Natural killer cell treated with Interleukin-12 subunit alpha and Interleukin-12 subunit beta and Interleukin-15 and Interleukin-18, amount 100 ng/mL, for 72 hours (primary cell): ENCODE measurements at regions not wholly inside any gene's neighbourhood (a gene's known extent, or its start where the extent isn't known, plus 50 kb on each side); places are given as distances from the start of the nearest gene placed in this dataset.
"Not testable (repeated sequence)": the region's sequence is repeated elsewhere in the genome, so short reads cannot be mapped to it uniquely, and the experiment has no call there.

Source experiments
- ATAC-seq, 2 donors: fragments of 150-1000 bp; cut with Tn5 transposase in 1 of 2; sonication (Bioruptor Pico), chemical (Tn5 transposase) in 1 of 2; 2 replicates each; pipeline ENCODE4 v1.10.0; 2021
- DNase-seq: peaks from one replicate; pipeline ENCODE4 v3.0.0; 2022; ENCODE audit warnings: low spot score
- H3K27ac Mint-ChIP-seq, 2 donors: 1 replicate in 1 of 2; 2 replicates in 1 of 2; pipeline ENCODE4 v1.8.0; 2022; ENCODE audit warnings: mixed read lengths in 2 of 2, mild to moderate bottlenecking in 1 of 2, moderate library complexity in 1 of 2
- H3K27me3 Mint-ChIP-seq, 2 donors: 1 replicate in 1 of 2; 2 replicates in 1 of 2; pipeline ENCODE4 v1.8.0; 2022; ENCODE audit warnings: mixed read lengths in 2 of 2
- H3K36me3 Mint-ChIP-seq: one replicate; pipeline ENCODE4 v1.8.0; 2022; ENCODE audit warnings: mixed read lengths
- H3K4me1 Mint-ChIP-seq, 2 donors: 1 replicate in 1 of 2; 2 replicates in 1 of 2; pipeline ENCODE4 v1.8.0; 2022; ENCODE audit warnings: low read depth in 2 of 2, mixed read lengths in 2 of 2, mild to moderate bottlenecking in 1 of 2
- H3K4me3 Mint-ChIP-seq: one replicate; pipeline ENCODE4 v1.8.0; 2022; ENCODE audit warnings: mixed read lengths
- H3K9me3 Mint-ChIP-seq: 2 replicates; pipeline ENCODE4 v1.8.0; 2022; ENCODE audit warnings: mixed read lengths

GRCh38 chr19:31002518-31003244 lies 346.6 kb downstream of the TSHZ3 start:
- Mint-ChIP-seq H3K9me3 (no peaks in the 10 kb centered on the region), H3K27ac (no peak overlapping the region), H3K4me1 (no peaks in the 10 kb centered on the region), H3K4me3 (no peak overlapping the region), H3K27me3 (peaks cover 8 to 20% of the 10 kb centered on the region in 2 donors), H3K36me3 (no peaks in the 10 kb centered on the region)
- ATAC-seq (no peak), DNase-seq (no peak)

- Mint-ChIP-seq H3K36me3 (no peaks in the 10 kb centered on the region), H3K4me3 (no peak overlapping the region), H3K4me1 (no peaks in the 10 kb centered on the region), H3K27ac (no peak overlapping the region), H3K27me3 (peaks cover 8 to 20% of the 10 kb centered on the region in 2 donors), H3K9me3 (no peaks in the 10 kb centered on the region)
- ATAC-seq (no peak), DNase-seq (no peak)
Observed at GRCh38 chr19:31001991-31002390, 347.2 kb downstream of the TSHZ3 start.

GRCh38 chr19:31000913-31001312 lies 348.3 kb downstream of the TSHZ3 start:
- ATAC-seq (no peak), DNase-seq (no peak)
- peaks cover 8 to 15% of the 10 kb centered on the region in 2 donors for H3K27me3 Mint-ChIP-seq
- no peak overlapping the region for H3K27ac Mint-ChIP-seq
- H3K4me3 Mint-ChIP-seq = no peak overlapping the region
- no peaks in the 10 kb centered on the region for H3K4me1 Mint-ChIP-seq
- no peaks in the 10 kb centered on the region for H3K36me3 Mint-ChIP-seq
- no peaks in the 10 kb centered on the region for H3K9me3 Mint-ChIP-seq

- H3K4me3 Mint-ChIP-seq = no peak overlapping the region
- H3K9me3 Mint-ChIP-seq = no peaks in the 10 kb centered on the region
- ATAC-seq (no peak), DNase-seq (no peak)
- H3K4me1 Mint-ChIP-seq = no peaks in the 10 kb centered on the region
- no peaks in the 10 kb centered on the region for H3K36me3 Mint-ChIP-seq
- no peak overlapping the region for H3K27ac Mint-ChIP-seq
- H3K27me3 Mint-ChIP-seq = peaks cover 8 to 15% of the 10 kb centered on the region in 2 donors
Observed at GRCh38 chr19:30999726-31000125, 349.5 kb downstream of the TSHZ3 start.

GRCh38 chr19:30997222-30997621 lies 352.0 kb downstream of the TSHZ3 start:
- Mint-ChIP-seq H3K9me3 (no peaks in the 10 kb centered on the region), H3K4me1 (no peaks in the 10 kb centered on the region), H3K36me3 (no peaks in the 10 kb centered on the region), H3K4me3 (no peak overlapping the region), H3K27ac (no peak overlapping the region), H3K27me3 (peaks cover 12 to 15% of the 10 kb centered on the region in 2 donors)
- DNase-seq (no peak), ATAC-seq (no peak)

GRCh38 chr19:30978639-30979038 lies 370.6 kb downstream of the TSHZ3 start:
- H3K9me3 Mint-ChIP-seq = no peaks in the 10 kb centered on the region
- no peak overlapping the region for H3K27ac Mint-ChIP-seq
- no peak for ATAC-seq

GRCh38 chr19:30969591-30969990 lies 379.6 kb downstream of the TSHZ3 start:
- Mint-ChIP-seq H3K27ac (no peak overlapping the region), H3K9me3 (no peaks in the 10 kb centered on the region), H3K36me3 (no peaks in the 10 kb centered on the region), H3K4me1 (no peaks in the 10 kb centered on the region), H3K27me3 (peaks cover 11 to 45% of the 10 kb centered on the region in 2 donors), H3K4me3 (no peak overlapping the region)
- no peak for ATAC-seq
- no peak for DNase-seq

More at GRCh38 chr19:30978639-30979038, 370.6 kb downstream of the TSHZ3 start:
- H3K36me3 Mint-ChIP-seq = peaks cover 6% of the 10 kb centered on the region
- no peak overlapping the region for H3K4me3 Mint-ChIP-seq
- peaks cover 11 to 16% of the 10 kb centered on the region in 2 donors for H3K27me3 Mint-ChIP-seq
- no peak for DNase-seq
- H3K4me1 Mint-ChIP-seq = no peaks in the 10 kb centered on the region

- DNase-seq (no peak), ATAC-seq (no peak)
- Mint-ChIP-seq H3K27ac (no peak overlapping the region), H3K27me3 (peaks cover 7 to 39% of the 10 kb centered on the region in 2 donors), H3K4me3 (no peak overlapping the region), H3K4me1 (no peaks in the 10 kb centered on the region), H3K36me3 (no peaks in the 10 kb centered on the region), H3K9me3 (no peaks in the 10 kb centered on the region)
Observed at GRCh38 chr19:30968841-30969399, 380.3 kb downstream of the TSHZ3 start.

GRCh38 chr19:30968210-30968609 lies 381.0 kb downstream of the TSHZ3 start:
- Mint-ChIP-seq H3K27ac (no peak overlapping the region), H3K36me3 (no peaks in the 10 kb centered on the region), H3K9me3 (no peaks in the 10 kb centered on the region), H3K4me1 (no peaks in the 10 kb centered on the region), H3K27me3 (peaks cover 6 to 37% of the 10 kb centered on the region in 2 donors), H3K4me3 (no peak overlapping the region)
- no peak for ATAC-seq
- no peak for DNase-seq

GRCh38 chr19:30966486-30966885 lies 382.8 kb downstream of the TSHZ3 start:
- H3K27me3 Mint-ChIP-seq = peaks cover 4 to 30% of the 10 kb centered on the region in 2 donors
- H3K4me1 Mint-ChIP-seq = no peaks in the 10 kb centered on the region
- no peak overlapping the region for H3K27ac Mint-ChIP-seq
- no peaks in the 10 kb centered on the region for H3K36me3 Mint-ChIP-seq
- DNase-seq (no peak), ATAC-seq (no peak)
- no peak overlapping the region for H3K4me3 Mint-ChIP-seq
- no peaks in the 10 kb centered on the region for H3K9me3 Mint-ChIP-seq

- no peaks in the 10 kb centered on the region for H3K36me3 Mint-ChIP-seq
- no peaks in the 10 kb centered on the region for H3K4me1 Mint-ChIP-seq
- no peak for ATAC-seq
- peaks cover 15 to 18% of the 10 kb centered on the region in 2 donors for H3K27me3 Mint-ChIP-seq
- no peak overlapping the region for H3K27ac Mint-ChIP-seq
- no peak overlapping the region for H3K4me3 Mint-ChIP-seq
- no peaks in the 10 kb centered on the region for H3K9me3 Mint-ChIP-seq
- DNase-seq = no peak
Observed at GRCh38 chr19:30959011-30959410, 390.2 kb downstream of the TSHZ3 start.

- Mint-ChIP-seq H3K27me3 (peaks cover 30 to 48% of the 10 kb centered on the region in 2 donors), H3K36me3 (no peaks in the 10 kb centered on the region), H3K9me3 (no peaks in the 10 kb centered on the region), H3K4me3 (no peak overlapping the region), H3K27ac (no peak overlapping the region), H3K4me1 (no peaks in the 10 kb centered on the region)
- DNase-seq (no peak), ATAC-seq (no peak)
Observed at GRCh38 chr19:30955112-30956104, 393.8 kb downstream of the TSHZ3 start.

- H3K4me1 Mint-ChIP-seq, ATAC-seq, H3K9me3 Mint-ChIP-seq, H3K27ac Mint-ChIP-seq, H3K36me3 Mint-ChIP-seq, DNase-seq, H3K4me3 Mint-ChIP-seq: not testable (repeated sequence)
- H3K27me3 Mint-ChIP-seq = peaks cover 0 to 13% of the 10 kb centered on the region in 2 donors
Observed at GRCh38 chr19:30944276-30944932, 404.8 kb downstream of the TSHZ3 start.
